ENCODE measurements at regions not wholly inside any gene's neighbourhood (a gene's known extent, or its start where the extent isn't known, plus 50 kb on each side); places are given as distances from the start of the nearest gene placed in this dataset.

- no peak overlapping the region for H3K4me3 Mint-ChIP-seq
- ATAC-seq = no peak
- H3K9me3 ChIP-seq (ENCODE audit: control insufficient read depth, low read length, poor library complexity, severe bottlenecking) = no peaks in the 10 kb centered on the region
- DNase-seq = no peak
- no peak overlapping the region for H3K27ac Mint-ChIP-seq
- H3K4me1 Mint-ChIP-seq = no peaks in the 10 kb centered on the region
- H3K36me3 Mint-ChIP-seq (ENCODE audit: low read depth) = peaks cover 2% of the 10 kb centered on the region
- peaks cover 16% of the 10 kb centered on the region for H3K27me3 Mint-ChIP-seq
Measured at GRCh38 chr10:128241023-128241422, 114.8 kb upstream of the MKI67 start.

- Mint-ChIP-seq H3K4me3 (no peak overlapping the region), H3K4me1 (peaks cover 2% of the 10 kb centered on the region), H3K27me3 (peaks cover 20% of the 10 kb centered on the region), H3K36me3 (ENCODE audit: low read depth) (peaks cover 2% of the 10 kb centered on the region), H3K27ac (no peak overlapping the region)
- no peaks in the 10 kb centered on the region for H3K9me3 ChIP-seq (ENCODE audit: control insufficient read depth, low read length, poor library complexity, severe bottlenecking)
- ATAC-seq (no peak), DNase-seq (no peak)
Measured at GRCh38 chr10:128242641-128243040, 116.4 kb upstream of the MKI67 start.

DNA sequence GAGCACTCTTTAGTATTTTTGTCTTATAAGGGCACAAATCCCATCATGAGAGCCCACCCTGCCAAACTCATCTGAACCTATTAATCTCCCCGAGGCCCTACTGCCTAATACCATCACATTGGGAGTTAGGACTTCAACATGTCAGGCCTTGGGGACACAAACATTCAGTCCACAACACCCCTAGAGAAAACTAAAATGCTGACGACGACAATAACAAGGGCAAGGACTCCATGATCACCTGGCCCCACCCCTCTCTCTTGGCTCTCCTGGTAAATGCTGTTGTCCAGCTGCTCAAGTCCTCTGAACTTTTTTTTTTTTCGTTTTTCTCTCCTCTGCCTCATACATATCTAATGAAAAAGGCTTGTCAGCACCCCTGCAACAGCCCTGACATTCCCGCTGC, 118.8 kb upstream of the MKI67 start:
- no peak overlapping the region for H3K4me3 Mint-ChIP-seq
- peaks cover 15% of the 10 kb centered on the region for H3K27me3 Mint-ChIP-seq
- H3K36me3 Mint-ChIP-seq (ENCODE audit: low read depth) = no peaks in the 10 kb centered on the region
- DNase-seq (no peak), ATAC-seq (no peak)
- peaks cover 2% of the 10 kb centered on the region for H3K4me1 Mint-ChIP-seq
- H3K27ac Mint-ChIP-seq = no peak overlapping the region
- no peaks in the 10 kb centered on the region for H3K9me3 ChIP-seq (ENCODE audit: control insufficient read depth, low read length, poor library complexity, severe bottlenecking)

GRCh38 chr10:128247576-128247975, 121.4 kb upstream of the MKI67 start:
- DNase-seq = no peak
- no peaks in the 10 kb centered on the region for H3K9me3 ChIP-seq (ENCODE audit: control insufficient read depth, low read length, poor library complexity, severe bottlenecking)
- no peak overlapping the region for H3K27ac Mint-ChIP-seq
- H3K4me3 Mint-ChIP-seq = no peak overlapping the region
- peaks cover 2% of the 10 kb centered on the region for H3K4me1 Mint-ChIP-seq
- ATAC-seq = no peak
- H3K27me3 Mint-ChIP-seq = peaks cover 12% of the 10 kb centered on the region
- H3K36me3 Mint-ChIP-seq (ENCODE audit: low read depth) = no peaks in the 10 kb centered on the region

DNA sequence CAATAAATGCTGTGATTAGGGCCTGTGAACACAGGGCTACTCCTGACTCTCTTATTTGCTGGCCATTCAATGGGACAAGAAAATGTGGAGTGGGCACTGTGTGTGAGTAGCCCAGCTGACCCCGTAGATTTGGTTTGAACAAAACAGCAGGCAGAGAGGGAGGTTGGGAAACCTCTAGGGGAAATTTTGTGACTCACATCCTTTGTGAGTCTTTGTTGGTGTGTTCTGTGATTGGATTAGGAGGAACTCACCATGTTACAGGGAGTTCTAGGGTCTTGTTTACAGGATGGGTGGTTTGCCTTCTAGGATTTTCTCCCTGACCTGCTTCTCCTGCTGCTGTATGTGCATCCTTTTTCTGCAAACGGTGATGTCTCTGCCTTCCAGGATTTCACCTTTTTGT, 128.3 kb upstream of the MKI67 start:
- H3K27me3 Mint-ChIP-seq = peaks cover 25% of the 10 kb centered on the region
- ATAC-seq = no peak
- peaks cover 3% of the 10 kb centered on the region for H3K4me1 Mint-ChIP-seq
- H3K27ac Mint-ChIP-seq = no peak overlapping the region
- H3K4me3 Mint-ChIP-seq = no peak overlapping the region
- DNase-seq = no peak
- no peaks in the 10 kb centered on the region for H3K9me3 ChIP-seq (ENCODE audit: control insufficient read depth, low read length, poor library complexity, severe bottlenecking)
- H3K36me3 Mint-ChIP-seq (ENCODE audit: low read depth) = peaks cover 4% of the 10 kb centered on the region

DNA sequence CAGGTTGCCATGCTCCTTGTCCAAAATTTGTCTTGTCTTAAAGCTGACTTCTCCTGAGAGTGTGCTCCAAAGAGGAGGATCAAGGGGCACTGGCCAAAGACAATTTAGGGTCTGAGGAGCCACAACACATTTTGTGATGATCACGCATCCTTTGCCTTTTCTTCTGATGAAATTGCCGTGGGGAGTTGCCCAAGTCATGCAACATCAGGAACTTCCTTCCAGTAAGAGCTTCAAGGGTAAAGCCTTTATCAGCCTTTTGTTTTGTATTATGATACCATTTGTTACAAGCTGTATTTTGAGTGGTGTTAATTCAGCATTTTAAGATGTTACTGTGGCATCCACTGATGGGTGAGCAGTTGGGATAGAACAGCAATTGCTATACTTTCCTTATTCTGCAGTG, 131.2 kb upstream of the MKI67 start:
- no peak overlapping the region for H3K4me3 Mint-ChIP-seq
- H3K36me3 Mint-ChIP-seq (ENCODE audit: low read depth) = peaks cover 4% of the 10 kb centered on the region
- DNase-seq = no peak
- no peak overlapping the region for H3K27ac Mint-ChIP-seq
- peaks cover 5% of the 10 kb centered on the region for H3K4me1 Mint-ChIP-seq
- ATAC-seq = no peak
- no peaks in the 10 kb centered on the region for H3K9me3 ChIP-seq (ENCODE audit: control insufficient read depth, low read length, poor library complexity, severe bottlenecking)
- peaks cover 39% of the 10 kb centered on the region for H3K27me3 Mint-ChIP-seq

- DNase-seq (no peak), ATAC-seq (no peak)
- H3K4me3 Mint-ChIP-seq = no peak overlapping the region
- peaks cover 44% of the 10 kb centered on the region for H3K27me3 Mint-ChIP-seq
- H3K4me1 Mint-ChIP-seq = peaks cover 5% of the 10 kb centered on the region
- H3K36me3 Mint-ChIP-seq (ENCODE audit: low read depth) = peaks cover 4% of the 10 kb centered on the region
- no peaks in the 10 kb centered on the region for H3K9me3 ChIP-seq (ENCODE audit: control insufficient read depth, low read length, poor library complexity, severe bottlenecking)
- H3K27ac Mint-ChIP-seq = no peak overlapping the region
Measured at GRCh38 chr10:128258421-128258976, 132.3 kb upstream of the MKI67 start.

- no peaks in the 10 kb centered on the region for H3K36me3 Mint-ChIP-seq (ENCODE audit: low read depth)
- H3K4me3 Mint-ChIP-seq = no peak overlapping the region
- no peaks in the 10 kb centered on the region for H3K9me3 ChIP-seq (ENCODE audit: control insufficient read depth, low read length, poor library complexity, severe bottlenecking)
- H3K27ac Mint-ChIP-seq = no peak overlapping the region
- H3K27me3 Mint-ChIP-seq = peaks cover 60% of the 10 kb centered on the region
- H3K4me1 Mint-ChIP-seq = peaks cover 8% of the 10 kb centered on the region
- no peak for ATAC-seq
- peak in 1 of 3 donors; percentile 23 for DNase-seq
Measured at GRCh38 chr10:128263891-128264688, 137.9 kb upstream of the MKI67 start.

- H3K27me3 Mint-ChIP-seq = peaks cover 68% of the 10 kb centered on the region
Measured at GRCh38 chr10:128265596-128265995, 139.4 kb upstream of the MKI67 start.

GRCh38 chr10:128267581-128267980, 141.4 kb upstream of the MKI67 start:
- no peaks in the 10 kb centered on the region for H3K9me3 ChIP-seq (ENCODE audit: control insufficient read depth, low read length, poor library complexity, severe bottlenecking)
- ATAC-seq (no peak), DNase-seq (no peak)
- no peak overlapping the region for H3K27ac Mint-ChIP-seq
- peaks cover 73% of the 10 kb centered on the region for H3K27me3 Mint-ChIP-seq
- peaks cover 5% of the 10 kb centered on the region for H3K36me3 Mint-ChIP-seq (ENCODE audit: low read depth)
- peaks cover 10% of the 10 kb centered on the region for H3K4me1 Mint-ChIP-seq
- no peak overlapping the region for H3K4me3 Mint-ChIP-seq

More at GRCh38 chr10:128265596-128265995, 139.4 kb upstream of the MKI67 start:
- no peaks in the 10 kb centered on the region for H3K9me3 ChIP-seq (ENCODE audit: control insufficient read depth, low read length, poor library complexity, severe bottlenecking)
- Mint-ChIP-seq H3K27ac (no peak overlapping the region), H3K4me3 (no peak overlapping the region), H3K4me1 (peaks cover 8% of the 10 kb centered on the region), H3K36me3 (ENCODE audit: low read depth) (no peaks in the 10 kb centered on the region)
- DNase-seq = no peak
- ATAC-seq = no peak

DNA sequence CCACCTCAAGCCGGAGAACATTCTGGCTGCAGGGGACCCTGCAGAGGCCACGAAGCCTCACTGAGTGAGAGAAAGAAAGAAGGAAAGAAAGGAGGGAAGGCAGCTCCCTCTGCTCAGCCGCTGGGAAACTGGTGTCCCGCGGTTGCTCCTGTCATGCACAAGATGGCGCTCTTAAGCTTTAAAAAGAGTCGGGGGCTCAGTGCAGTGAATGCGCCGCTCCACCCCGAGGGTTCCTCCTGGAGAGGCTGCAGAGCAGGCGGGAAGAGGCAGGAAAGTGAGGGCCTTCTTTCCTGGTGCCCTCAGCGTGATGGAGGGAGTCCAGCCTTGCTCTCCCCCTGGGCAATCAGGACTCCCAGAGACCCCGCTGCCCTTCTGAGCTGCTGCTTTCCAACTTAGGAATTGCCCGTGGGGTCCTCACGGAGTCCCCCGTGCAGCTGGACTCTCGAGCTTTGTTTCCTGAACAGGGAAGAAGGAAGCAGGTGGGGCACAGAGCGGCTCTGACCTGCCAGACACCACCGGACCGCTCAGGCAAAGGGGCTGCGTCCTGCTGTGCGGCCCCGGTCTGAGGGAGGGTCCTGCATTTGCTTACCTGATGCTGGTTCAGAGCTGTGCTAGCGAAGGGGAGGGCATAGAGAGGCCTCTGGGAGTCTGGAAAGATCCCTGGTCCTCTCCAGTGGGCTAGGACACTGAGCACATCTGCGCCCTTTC, 141.9 kb upstream of the MKI67 start:
- H3K9me3 ChIP-seq (ENCODE audit: control insufficient read depth, low read length, poor library complexity, severe bottlenecking) = no peaks in the 10 kb centered on the region
- no peak overlapping the region for H3K27ac Mint-ChIP-seq
- H3K4me1 Mint-ChIP-seq = peaks cover 10% of the 10 kb centered on the region
- peaks cover 5% of the 10 kb centered on the region for H3K36me3 Mint-ChIP-seq (ENCODE audit: low read depth)
- no peak for DNase-seq
- peaks cover 71% of the 10 kb centered on the region for H3K27me3 Mint-ChIP-seq
- ATAC-seq = no peak
- no peak overlapping the region for H3K4me3 Mint-ChIP-seq

GRCh38 chr10:128274938-128275337, 148.7 kb upstream of the MKI67 start:
- Mint-ChIP-seq H3K27ac (no peak overlapping the region), H3K27me3 (peaks cover 77% of the 10 kb centered on the region)
- no peak for DNase-seq

DNA sequence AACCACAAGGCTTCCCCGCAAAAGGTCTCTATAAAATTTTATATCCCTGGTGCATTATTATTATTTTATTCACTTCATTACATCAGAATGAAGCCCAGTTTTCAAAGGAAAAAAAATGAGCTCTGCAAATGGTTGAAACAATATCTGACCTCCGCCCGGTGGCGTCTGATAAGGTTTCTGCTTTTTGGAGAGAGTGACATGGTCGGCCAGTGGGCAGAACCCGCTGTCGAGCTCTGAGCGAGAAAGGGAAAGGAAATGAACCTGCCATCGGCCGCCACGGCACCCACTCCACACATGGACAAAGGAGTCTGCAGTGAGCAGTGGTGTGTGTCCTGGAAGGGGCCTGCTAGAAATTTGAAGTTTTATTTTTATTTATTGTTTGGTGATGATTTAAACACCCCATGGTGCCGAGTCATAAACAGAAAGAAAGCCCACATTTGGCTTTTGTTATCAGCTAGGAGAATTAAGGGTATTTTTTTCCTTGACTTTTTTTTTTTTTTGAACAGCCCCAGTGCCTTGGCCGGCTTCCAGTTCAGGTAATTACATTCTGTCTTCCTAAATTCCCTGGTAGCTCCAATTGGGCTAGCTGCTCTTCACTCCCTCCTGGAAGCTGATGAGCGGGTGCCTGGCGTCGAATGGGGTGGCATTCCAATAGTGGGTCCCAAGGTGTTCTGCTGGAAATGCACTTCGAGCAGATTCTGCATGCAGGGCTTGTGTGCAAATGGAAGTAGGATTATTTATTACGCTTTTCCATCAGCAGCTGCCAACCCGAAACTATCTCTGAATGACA, 149.4 kb upstream of the MKI67 start:
- Mint-ChIP-seq H3K36me3 (ENCODE audit: low read depth) (peaks cover 5% of the 10 kb centered on the region), H3K27me3 (peaks cover 73% of the 10 kb centered on the region), H3K4me3 (peak overlapping the region; percentile 31), H3K27ac (no peak overlapping the region), H3K4me1 (peaks cover 9% of the 10 kb centered on the region)
- DNase-seq (no peak), ATAC-seq (no peak)
- no peaks in the 10 kb centered on the region for H3K9me3 ChIP-seq (ENCODE audit: control insufficient read depth, low read length, poor library complexity, severe bottlenecking)

More at GRCh38 chr10:128274938-128275337, 148.7 kb upstream of the MKI67 start:
- H3K36me3 Mint-ChIP-seq (ENCODE audit: low read depth) = peaks cover 5% of the 10 kb centered on the region
- no peaks in the 10 kb centered on the region for H3K9me3 ChIP-seq (ENCODE audit: control insufficient read depth, low read length, poor library complexity, severe bottlenecking)
- peaks cover 9% of the 10 kb centered on the region for H3K4me1 Mint-ChIP-seq
- H3K4me3 Mint-ChIP-seq = peak overlapping the region; percentile 31
- ATAC-seq = no peak

Data from T-helper 17 cell (primary cell).